OCI-LY7 (cell line): ENCODE measurements at regions not wholly inside any gene's neighbourhood (a gene's known extent, or its start where the extent isn't known, plus 50 kb on each side); places are given as distances from the start of the nearest gene placed in this dataset.

Experiments
- BruUV-seq: library from RNA; stranded (reverse); fragments of 400-500 nt; replicated peaks from 2 replicates; lab custom pipeline; 2021; lab: Mats Ljungman, UMichigan
- CTCF ChIA-PET: fragments of 300-600 bp; sonication (Branson Sonifier 250); formaldehyde crosslinking; loops from one replicate; lab custom pipeline; 2022; ENCODE audit warnings: antibody characterized with exemption; ENCODE audit not compliant: unreplicated experiment; lab: Charles Lee
- POLR2A ChIA-PET: fragments of 300-600 bp; sonication (Branson Sonifier 250); formaldehyde crosslinking; loops from one replicate; lab custom pipeline; 2022; ENCODE audit warnings: antibody characterized with exemption; lab: Charles Lee
- DNase-seq: peaks from one replicate; pipeline ENCODE4 v3.0.0-alpha.2; 2015; ENCODE audit warnings: low spot score
- H2AFZ ChIP-seq: fragments of 200-600 bp; sonication (generic), shearing (Covaris generic); 2 replicates; pipeline ENCODE4 v1.6.1; 2014; ENCODE audit warnings: mild to moderate bottlenecking, antibody characterized with exemption, low read length, moderate library complexity
- H3K27ac ChIP-seq: fragments of 200-600 bp; sonication (generic); 2 replicates; pipeline ENCODE4 v1.5.1; 2014; ENCODE audit warnings: mixed run types, low read depth, mild to moderate bottlenecking, moderate library complexity, low read length, inconsistent platforms; ENCODE audit not compliant: poor library complexity, severe bottlenecking
- H3K36me3 ChIP-seq: fragments of 200-600 bp; sonication (generic); 2 replicates; pipeline ENCODE4 v1.6.1; 2014; ENCODE audit warnings: mild to moderate bottlenecking, antibody characterized with exemption, low read length, moderate library complexity, mixed read lengths; ENCODE audit not compliant: insufficient read depth
- H3K4me1 ChIP-seq: fragments of 200-600 bp; sonication (generic); 2 replicates; pipeline ENCODE4 v1.5.1; 2014; ENCODE audit warnings: mild to moderate bottlenecking, low read length; ENCODE audit not compliant: insufficient read depth, poor library complexity, severe bottlenecking
- H3K4me2 ChIP-seq: fragments of 200-600 bp; sonication (generic); 2 replicates; pipeline ENCODE4 v1.6.1; 2014; ENCODE audit warnings: mild to moderate bottlenecking, low read length
- H3K4me3 ChIP-seq: fragments of 200-600 bp; sonication (generic); 2 replicates; pipeline ENCODE4 v1.5.1; 2014; ENCODE audit warnings: mild to moderate bottlenecking, low read depth, low read length; ENCODE audit not compliant: poor library complexity, severe bottlenecking
- H3K79me2 ChIP-seq: fragments of 200-600 bp; sonication (generic); 2 replicates; pipeline ENCODE4 v1.6.1; 2016; ENCODE audit warnings: low read depth, mild to moderate bottlenecking, low read length, moderate library complexity, mixed read lengths; ENCODE audit not compliant: insufficient read depth
- H3K9me2 ChIP-seq: fragments of 200-600 bp; sonication (generic); 2 replicates; pipeline ENCODE4 v1.6.1; 2016; ENCODE audit warnings: mild to moderate bottlenecking, low read length, mixed read lengths; ENCODE audit not compliant: insufficient read depth
- H3K9me3 ChIP-seq: fragments of 200-600 bp; sonication (generic); 2 replicates; pipeline ENCODE4 v1.6.1; 2014; ENCODE audit warnings: mild to moderate bottlenecking, mixed run types, low read length, mixed read lengths
- H4K20me1 ChIP-seq: fragments of 200-600 bp; sonication (generic); 2 replicates; pipeline ENCODE4 v1.6.1; 2014; ENCODE audit warnings: mild to moderate bottlenecking, antibody characterized with exemption, low read length, moderate library complexity, mixed read lengths; ENCODE audit not compliant: insufficient read depth
- CTCF ChIP-seq: fragments of 200-600 bp; sonication (generic); conservative IDR thresholded peaks from 2 replicates; pipeline ENCODE4 v1.5.1; 2014; ENCODE audit warnings: mild to moderate bottlenecking, antibody characterized with exemption, low read length, moderate library complexity, mixed read lengths
- EZH2phosphoT487 ChIP-seq: fragments of 200-600 bp; sonication (generic); IDR thresholded peaks from 2 replicates; pipeline ENCODE4 v1.6.1; 2018; ENCODE audit warnings: low read depth, borderline replicate concordance, mild to moderate bottlenecking, mixed run types, antibody characterized with exemption, low read length, moderate library complexity, mixed read lengths
- intact Hi-C: fragments of 100-400 bp; cut with micrococcal nuclease; formaldehyde crosslinking; loops from one replicate; pipeline ENCODE4 v1.10.0; 2022; ENCODE audit not compliant: unreplicated experiment

- TF ChIP-seq EZH2phosphoT487 (no peak), CTCF (no peak)
- BruUV-seq = no TSS peak
Observed at GRCh38 chr10:121087129-121087528, 236.0 kb downstream of the WDR11 start.

GRCh38 chr10:121087688-121088087, 236.5 kb downstream of the WDR11 start:
- Histone ChIP-seq H3K4me3 (no peak overlapping the region), H3K27ac (no peak overlapping the region), H3K4me2 (no peak overlapping the region), H2AFZ (no peak overlapping the region), H3K36me3 (no peaks in the 10 kb centered on the region), H3K9me3 (no peaks in the 10 kb centered on the region), H4K20me1 (no peaks in the 10 kb centered on the region), H3K9me2 (no peaks in the 10 kb centered on the region), H3K79me2 (no peaks in the 10 kb centered on the region), H3K4me1 (no peaks in the 10 kb centered on the region)
- no peak for DNase-seq
- intact Hi-C loops = no loop called here
- CTCF ChIA-PET = no interaction called here
- BruUV-seq = no TSS peak
- POLR2A ChIA-PET = no interaction called here
- TF ChIP-seq EZH2phosphoT487 = no peak
- no peak for TF ChIP-seq CTCF

More at GRCh38 chr10:121087129-121087528, 236.0 kb downstream of the WDR11 start:
- Histone ChIP-seq H2AFZ (no peak overlapping the region), H3K4me2 (no peak overlapping the region), H3K9me3 (no peaks in the 10 kb centered on the region), H4K20me1 (no peaks in the 10 kb centered on the region), H3K36me3 (no peaks in the 10 kb centered on the region), H3K79me2 (no peaks in the 10 kb centered on the region), H3K27ac (no peak overlapping the region), H3K4me1 (no peaks in the 10 kb centered on the region), H3K9me2 (no peaks in the 10 kb centered on the region), H3K4me3 (no peak overlapping the region)
- intact Hi-C loops = no loop called here
- ChIA-PET POLR2A (no interaction called here), CTCF (no interaction called here)
- DNase-seq = no peak

GRCh38 chr10:121088524-121088923, 237.4 kb downstream of the WDR11 start:
- POLR2A ChIA-PET = no interaction called here
- Histone ChIP-seq H3K4me1 (no peaks in the 10 kb centered on the region), H3K27ac (no peak overlapping the region), H3K79me2 (no peaks in the 10 kb centered on the region), H3K4me3 (no peak overlapping the region), H2AFZ (no peak overlapping the region), H3K9me3 (no peaks in the 10 kb centered on the region), H4K20me1 (no peaks in the 10 kb centered on the region), H3K4me2 (no peak overlapping the region), H3K36me3 (no peaks in the 10 kb centered on the region), H3K9me2 (no peaks in the 10 kb centered on the region)
- BruUV-seq = no TSS peak
- TF ChIP-seq CTCF (peak; percentile 29; the same call in 1 of the 2 replicates), EZH2phosphoT487 (no peak)
- intact Hi-C loops = no loop called here
- no peak for DNase-seq
- CTCF ChIA-PET = no interaction called here
